Transverse colon (tissue), 4 donors: ENCODE measurements at regions not wholly inside any gene's neighbourhood (a gene's known extent, or its start where the extent isn't known, plus 50 kb on each side); places are given as distances from the start of the nearest gene placed in this dataset.

Source experiments
- DNase-seq: peaks from one replicate; pipeline ENCODE4 v3.0.0-alpha.2; 2019
- H3K27ac ChIP-seq, 4 donors: fragments of 200-600 bp; sonication (generic); 2 replicates each; pipeline ENCODE4 v1.5.1; 2016 to 2018; ENCODE audit warnings: inconsistent platforms in 4 of 4
- H3K27me3 ChIP-seq: fragments of 200-600 bp; sonication (generic); 2 replicates; pipeline ENCODE4 v1.5.1; 2017; ENCODE audit warnings: inconsistent platforms
- H3K36me3 ChIP-seq, 4 donors: fragments of 200-600 bp; sonication (generic); 2 replicates each; pipeline ENCODE4 v1.5.1; 2017 to 2019; ENCODE audit warnings: inconsistent platforms in 4 of 4
- H3K4me1 ChIP-seq, 4 donors: fragments of 200-600 bp; sonication (generic); 2 replicates each; pipeline ENCODE4 v1.5.1; 2017 to 2020; ENCODE audit warnings: inconsistent platforms in 4 of 4
- H3K4me3 ChIP-seq, 4 donors: fragments of 200-600 bp; sonication (generic); 1 replicate in 1 of 4; 2 replicates in 3 of 4; pipeline versions ENCODE4 v1.5.1 to v1.6.1; 2017 to 2019; ENCODE audit warnings: inconsistent platforms in 4 of 4
- H3K9me3 ChIP-seq, 2 donors: fragments of 200-600 bp; sonication (generic); 2 replicates each; pipeline ENCODE4 v1.5.1; 2017 to 2019; ENCODE audit warnings: inconsistent platforms in 2 of 2
- CTCF ChIP-seq, 5 experiments: fragments of 200-600 bp in 3 of 5; fragments of 450-650 bp in 2 of 5; sonication (generic) in 3 of 5; IDR thresholded peaks; 1 replicate in 2 of 5; 2 replicates in 3 of 5; pipeline ENCODE4 v1.5.1; 2016 to 2017; ENCODE audit warnings: antibody characterized with exemption in 5 of 5, inconsistent platforms in 3 of 5, mild to moderate bottlenecking in 2 of 5, moderate library complexity in 1 of 5
- EP300 ChIP-seq: sonication (generic); formaldehyde crosslinking; IDR thresholded peaks from one replicate; pipeline ENCODE4 v1.6.1; 2017; ENCODE audit warnings: antibody characterized with exemption, low read depth
- POLR2A ChIP-seq: fragments of 450-650 bp; IDR thresholded peaks from one replicate; pipeline ENCODE4 v1.6.1; 2016; ENCODE audit warnings: antibody characterized with exemption, mild to moderate bottlenecking, moderate library complexity
- POLR2AphosphoS5 ChIP-seq, 3 donors: sonication (generic); formaldehyde crosslinking; IDR thresholded peaks; one replicate each; pipeline ENCODE4 v1.6.1; 2016; ENCODE audit warnings: antibody characterized with exemption in 3 of 3
- WGBS, 2 donors: methylation state at CpG; one replicate each; pipeline ENCODE4 v1.1.5; 2018; ENCODE audit warnings: low coverage in 1 of 2; 5-methylcytosine and 5-hydroxymethylcytosine counted together
- in situ Hi-C, 4 donors: fragments of 200-750 bp; cut with MboI; loops; one replicate each; pipeline versions ENCODE4 v1.15.0 to v1.15.1; 2017; ENCODE audit warnings: low sequenced_read_pairs in 3 of 4, low pct_ligation_motif_present in 1 of 4, low pct_unique_long_range_greater_than_20kb in 1 of 4
- intact Hi-C: fragments of 100-400 bp; cut with DNase I; formaldehyde crosslinking; loops from one replicate; pipeline ENCODE4 v1.15.1; 2023; ENCODE audit warnings: low total_unique reads

GRCh38 chr22:48155446-48155845 is 1393.0 kb downstream of the TBC1D22A start:
- in situ Hi-C loops (no loop called here), intact Hi-C loops (no loop called here)
- no peaks in the 10 kb centered on the region for H3K9me3 ChIP-seq
- H3K4me1 ChIP-seq, result peaks cover 0 to 10% (median 0%) of the 10 kb centered on the region in 4 donors
- DNase-seq, result no peak
- H3K27me3 ChIP-seq, result peaks cover 6% of the 10 kb centered on the region
- TF ChIP-seq POLR2A (no peak), EP300 (no peak), POLR2AphosphoS5 (IDR thresholded peaks at IDR 0.05) (no peak), CTCF (IDR thresholded peaks at IDR 0.05) (no peak)
- no peak overlapping the region for H3K4me3 ChIP-seq
- no peak overlapping the region for H3K27ac ChIP-seq
- 89% methylated on average over 8 of the region's 8 CpGs; no CpG with 5 or more reads in 1 of the 2 donors for WGBS, 2 donors
- no peaks in the 10 kb centered on the region for H3K36me3 ChIP-seq

GRCh38 chr22:48154943-48155240 is 1392.4 kb downstream of the TBC1D22A start:
- intact Hi-C loops, result no loop called here
- 93% methylated on average over 7 of the region's 8 CpGs; no CpG with 5 or more reads in 1 of the 2 donors for WGBS, 2 donors
- H3K9me3 ChIP-seq, result no peaks in the 10 kb centered on the region
- in situ Hi-C loops, result no loop called here
- peaks cover 0 to 10% (median 0%) of the 10 kb centered on the region in 4 donors for H3K4me1 ChIP-seq
- no peak overlapping the region for H3K4me3 ChIP-seq
- peaks cover 6% of the 10 kb centered on the region for H3K27me3 ChIP-seq
- no peak for TF ChIP-seq EP300
- no peak for TF ChIP-seq POLR2A
- TF ChIP-seq POLR2AphosphoS5 (IDR thresholded peaks at IDR 0.05), result no peak
- TF ChIP-seq CTCF (IDR thresholded peaks at IDR 0.05), result no peak
- H3K36me3 ChIP-seq, result no peaks in the 10 kb centered on the region
- no peak for DNase-seq
- no peak overlapping the region for H3K27ac ChIP-seq

- no peak for DNase-seq
- intact Hi-C loops, result no loop called here
- H3K4me1 ChIP-seq, result peaks cover 0 to 10% (median 0%) of the 10 kb centered on the region in 4 donors
- in situ Hi-C loops, result no loop called here
- 87% methylated on average over 18 of the region's 18 CpGs; no CpG with 5 or more reads in 1 of the 2 donors for WGBS, 2 donors
- TF ChIP-seq POLR2AphosphoS5 (IDR thresholded peaks at IDR 0.05) (no peak), CTCF (IDR thresholded peaks at IDR 0.05) (no peak), EP300 (no peak), POLR2A (no peak)
- no peak overlapping the region for H3K27ac ChIP-seq
- no peaks in the 10 kb centered on the region for H3K9me3 ChIP-seq
- no peak overlapping the region for H3K4me3 ChIP-seq
- H3K27me3 ChIP-seq, result peaks cover 6% of the 10 kb centered on the region
- H3K36me3 ChIP-seq, result no peaks in the 10 kb centered on the region
Observed at GRCh38 chr22:48154169-48154942, 1391.9 kb downstream of the TBC1D22A start.

- Histone ChIP-seq H3K9me3 (no peaks in the 10 kb centered on the region), H3K36me3 (no peaks in the 10 kb centered on the region), H3K27me3 (peaks cover 6% of the 10 kb centered on the region), H3K4me3 (no peak overlapping the region), H3K27ac (no peak overlapping the region), H3K4me1 (peaks cover 0 to 10% (median 0%) of the 10 kb centered on the region in 4 donors)
- DNase-seq, result peak; percentile 59
- WGBS, 2 donors, result 48% methylated on average over 10 of the region's 10 CpGs; no CpG with 5 or more reads in 1 of the 2 donors
- intact Hi-C loops, result no loop called here
- in situ Hi-C loops, result no loop called here
- TF ChIP-seq POLR2A (no peak), EP300 (no peak), POLR2AphosphoS5 (IDR thresholded peaks at IDR 0.05) (no peak), CTCF (IDR thresholded peaks at IDR 0.05) (no peak)
Observed at GRCh38 chr22:48153726-48154125, 1391.3 kb downstream of the TBC1D22A start.
